OCI-LY1 (cell line): ENCODE measurements at regions not wholly inside any gene's neighbourhood (a gene's known extent, or its start where the extent isn't known, plus 50 kb on each side); places are given as distances from the start of the nearest gene placed in this dataset.

Source experiments
- H2AFZ ChIP-seq: fragments of 200-600 bp; sonication (generic), shearing (Covaris generic); 2 replicates; pipeline ENCODE4 v1.6.0; 2014; ENCODE audit warnings: antibody characterized with exemption, mild to moderate bottlenecking, low read length
- H3F3A ChIP-seq: fragments of 200-600 bp; sonication (generic), shearing (Covaris generic); 2 replicates; pipeline ENCODE4 v1.6.0; 2014; ENCODE audit warnings: mild to moderate bottlenecking, antibody characterized with exemption, low read length, moderate library complexity; ENCODE audit not compliant: insufficient read depth
- H3K27ac ChIP-seq: fragments of 200-600 bp; sonication (generic); 2 replicates; pipeline ENCODE4 v1.5.1; 2014; ENCODE audit warnings: low read length, mixed run types, mild to moderate bottlenecking, low read depth; ENCODE audit not compliant: poor library complexity, severe bottlenecking
- H3K27me3 ChIP-seq: fragments of 200-600 bp; sonication (generic); 2 replicates; pipeline ENCODE4 v1.6.0; 2014; ENCODE audit warnings: antibody characterized with exemption, mild to moderate bottlenecking, low read length, moderate library complexity; ENCODE audit not compliant: insufficient read depth
- H3K36me3 ChIP-seq: fragments of 200-600 bp; sonication (generic); 2 replicates; pipeline ENCODE4 v1.6.1; 2014; ENCODE audit warnings: mild to moderate bottlenecking, antibody characterized with exemption, low read length, moderate library complexity, mixed read lengths; ENCODE audit not compliant: insufficient read depth
- H3K4me1 ChIP-seq: fragments of 200-600 bp; sonication (generic); 2 replicates; pipeline ENCODE4 v1.5.1; 2014; ENCODE audit warnings: mild to moderate bottlenecking, low read length, moderate library complexity; ENCODE audit not compliant: insufficient read depth, severe bottlenecking
- H3K4me2 ChIP-seq: fragments of 200-600 bp; sonication (generic), shearing (Covaris generic); 2 replicates; pipeline ENCODE4 v1.6.1; 2014; ENCODE audit warnings: low read length
- H3K4me3 ChIP-seq: fragments of 200-600 bp; sonication (generic); 2 replicates; pipeline ENCODE4 v1.5.1; 2014; ENCODE audit warnings: low read length, low read depth, mild to moderate bottlenecking, mixed read lengths; ENCODE audit not compliant: poor library complexity, severe bottlenecking
- H3K79me2 ChIP-seq: fragments of 200-600 bp; shearing (Covaris generic); 2 replicates; pipeline ENCODE4 v1.6.1; 2016; ENCODE audit warnings: mixed run types, low read length, mixed read lengths; ENCODE audit not compliant: insufficient read depth
- H3K9ac ChIP-seq: fragments of 200-600 bp; sonication (generic), shearing (Covaris generic); 2 replicates; pipeline ENCODE4 v1.6.1; 2014; ENCODE audit warnings: mild to moderate bottlenecking, low read length, mixed read lengths
- H3K9me2 ChIP-seq: fragments of 200-600 bp; sonication (generic), shearing (Covaris generic); 2 replicates; pipeline ENCODE4 v1.6.1; 2014; ENCODE audit warnings: low read depth, mild to moderate bottlenecking, low read length, mixed read lengths
- H3K9me3 ChIP-seq: fragments of 200-600 bp; shearing (Covaris generic); 2 replicates; pipeline ENCODE4 v1.6.1; 2014; ENCODE audit warnings: low read length, mixed read lengths
- H4K20me1 ChIP-seq: fragments of 200-600 bp; sonication (generic), shearing (Covaris generic); 2 replicates; pipeline ENCODE4 v1.6.0; 2016; ENCODE audit warnings: mild to moderate bottlenecking, low read length; ENCODE audit not compliant: insufficient read depth
- EZH2 ChIP-seq: fragments of 200-600 bp; sonication (generic), shearing (Covaris generic); IDR thresholded peaks from 2 replicates; pipeline ENCODE4 v1.8.0; 2017; ENCODE audit warnings: borderline replicate concordance, mixed run types, mild to moderate bottlenecking, antibody characterized with exemption, low read length, moderate library complexity, mixed read lengths
- TF ChIP-seq, protein P1 (sequence below): fragments of 200-600 bp; sonication (generic), shearing (Covaris generic); IDR thresholded peaks from 2 replicates; pipeline ENCODE4 v1.5.1; 2017; ENCODE audit warnings: mild to moderate bottlenecking, antibody characterized with exemption, low read length, moderate library complexity, mixed read lengths

DNA sequence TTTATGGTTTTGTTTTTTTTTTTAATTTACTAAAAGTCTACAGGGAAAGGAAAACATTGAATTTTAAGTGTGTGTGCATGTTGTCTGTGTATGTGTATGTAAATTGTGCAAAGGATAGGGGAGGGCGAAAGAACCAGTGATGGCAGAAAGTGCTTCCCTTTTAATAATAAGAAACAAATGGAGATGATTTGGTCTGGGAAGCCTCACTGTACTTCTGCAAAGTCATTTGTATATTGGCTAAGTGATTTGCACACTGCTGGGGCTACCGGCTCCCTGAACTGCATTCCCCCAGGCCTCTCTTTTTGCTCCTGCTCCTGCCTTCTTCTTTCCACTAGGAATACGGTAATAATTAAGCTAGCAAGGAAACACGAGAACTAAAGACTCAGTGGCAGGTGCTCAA lies 101.2 kb downstream of the CD47 start:
- Histone ChIP-seq H3K4me3 (no peak overlapping the region), H3K9me3 (no peaks in the 10 kb centered on the region), H2AFZ (no peak overlapping the region), H3K9me2 (no peaks in the 10 kb centered on the region), H3K4me2 (no peak overlapping the region), H3K27me3 (no peaks in the 10 kb centered on the region; the same call in 1 of the 2 replicates), H3K36me3 (no peaks in the 10 kb centered on the region), H3K79me2 (no peaks in the 10 kb centered on the region), H3K27ac (no peak overlapping the region), H4K20me1 (no peaks in the 10 kb centered on the region), H3K9ac (no peak overlapping the region), H3K4me1 (no peaks in the 10 kb centered on the region), H3F3A (no peaks in the 10 kb centered on the region)
- TF ChIP-seq, protein P1, sequence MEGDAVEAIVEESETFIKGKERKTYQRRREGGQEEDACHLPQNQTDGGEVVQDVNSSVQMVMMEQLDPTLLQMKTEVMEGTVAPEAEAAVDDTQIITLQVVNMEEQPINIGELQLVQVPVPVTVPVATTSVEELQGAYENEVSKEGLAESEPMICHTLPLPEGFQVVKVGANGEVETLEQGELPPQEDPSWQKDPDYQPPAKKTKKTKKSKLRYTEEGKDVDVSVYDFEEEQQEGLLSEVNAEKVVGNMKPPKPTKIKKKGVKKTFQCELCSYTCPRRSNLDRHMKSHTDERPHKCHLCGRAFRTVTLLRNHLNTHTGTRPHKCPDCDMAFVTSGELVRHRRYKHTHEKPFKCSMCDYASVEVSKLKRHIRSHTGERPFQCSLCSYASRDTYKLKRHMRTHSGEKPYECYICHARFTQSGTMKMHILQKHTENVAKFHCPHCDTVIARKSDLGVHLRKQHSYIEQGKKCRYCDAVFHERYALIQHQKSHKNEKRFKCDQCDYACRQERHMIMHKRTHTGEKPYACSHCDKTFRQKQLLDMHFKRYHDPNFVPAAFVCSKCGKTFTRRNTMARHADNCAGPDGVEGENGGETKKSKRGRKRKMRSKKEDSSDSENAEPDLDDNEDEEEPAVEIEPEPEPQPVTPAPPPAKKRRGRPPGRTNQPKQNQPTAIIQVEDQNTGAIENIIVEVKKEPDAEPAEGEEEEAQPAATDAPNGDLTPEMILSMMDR = no peak
- TF ChIP-seq EZH2 = no peak

DNA sequence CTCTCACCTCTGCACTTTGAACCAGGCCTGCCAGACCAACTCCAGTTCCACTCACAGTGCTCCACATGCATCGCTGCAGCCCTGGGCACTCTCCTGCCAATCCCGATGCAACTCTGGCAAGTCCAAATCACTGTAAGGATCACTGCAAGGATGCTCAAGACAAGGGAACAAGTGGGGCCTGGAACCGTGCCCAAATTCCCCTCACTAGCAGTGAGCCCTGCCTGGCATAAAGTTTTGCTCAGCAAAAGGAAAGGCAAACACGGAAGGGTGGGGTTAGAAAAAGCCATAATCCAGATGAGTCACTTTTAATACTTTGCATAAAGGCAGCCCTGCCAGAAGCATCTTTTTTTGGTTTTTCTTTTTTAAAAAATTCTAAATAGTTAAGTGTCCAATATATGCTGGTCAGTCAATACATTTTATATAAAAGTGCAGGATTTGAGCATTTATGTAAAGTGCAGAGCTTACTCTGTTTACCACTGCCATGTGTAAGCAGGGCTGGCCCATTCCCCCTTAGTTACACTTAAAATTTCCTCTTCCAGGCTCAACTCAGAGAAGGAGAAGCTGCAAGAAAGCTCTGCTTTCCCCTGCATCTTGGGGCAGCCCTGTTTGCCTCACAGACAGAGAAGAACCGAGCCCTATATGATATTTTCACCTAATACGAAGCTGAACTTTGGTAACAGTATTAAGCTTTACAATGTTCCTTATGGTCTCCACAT lies 102.2 kb downstream of the CD47 start:
- Histone ChIP-seq H3K4me2 (no peak overlapping the region), H3K9me3 (no peaks in the 10 kb centered on the region)

DNA sequence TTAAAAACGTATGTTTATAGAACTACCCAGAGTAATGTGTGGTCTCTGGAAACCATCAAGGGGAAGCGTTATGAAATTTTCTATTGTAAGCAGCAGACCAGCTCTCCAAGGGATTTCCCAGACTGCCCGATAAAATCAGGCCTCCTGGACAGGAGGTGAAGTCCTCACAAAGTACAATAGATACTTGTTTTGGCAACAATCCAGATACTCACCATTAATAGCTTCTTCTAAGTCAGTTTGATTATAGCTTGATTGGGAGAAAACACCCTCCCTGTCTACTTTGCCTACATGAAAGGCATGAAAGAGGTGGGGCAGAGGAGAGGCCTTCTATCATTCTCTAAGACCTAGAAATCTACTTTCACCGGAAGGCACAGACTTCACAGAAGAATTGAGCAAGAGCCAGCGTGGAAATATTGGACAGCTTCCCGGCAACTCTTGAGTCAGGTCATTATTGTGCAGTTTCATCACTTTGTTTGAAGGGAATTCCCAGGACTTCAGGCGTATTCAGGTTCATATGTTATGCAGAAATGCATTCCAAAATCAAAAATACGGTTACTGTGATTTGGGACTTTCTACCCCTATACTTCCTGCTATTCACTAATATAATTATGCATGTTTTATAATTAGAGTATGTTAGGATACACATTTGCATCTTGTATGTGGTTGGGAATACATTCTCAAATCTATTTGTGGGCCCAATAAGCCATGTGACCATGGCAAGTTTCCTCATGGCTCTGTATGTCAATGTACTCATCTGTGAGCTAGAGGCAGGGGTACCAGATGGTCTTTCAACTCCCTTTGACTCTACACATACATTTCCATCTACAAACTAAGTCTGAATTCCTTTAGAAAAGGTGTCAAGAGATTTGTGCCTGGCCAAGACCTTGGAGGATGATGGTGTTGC lies 103.5 kb downstream of the CD47 start:
- no peaks in the 10 kb centered on the region for H3K27me3 ChIP-seq
- H3K4me3 ChIP-seq = no peak overlapping the region
- H3K27ac ChIP-seq = no peak overlapping the region

More for the DNA sequence above, 102.2 kb downstream of the CD47 start:
- Histone ChIP-seq H3K4me1 (no peaks in the 10 kb centered on the region), H3K27ac (no peak overlapping the region), H3K9ac (no peak overlapping the region), H3K9me2 (no peaks in the 10 kb centered on the region), H3F3A (no peaks in the 10 kb centered on the region), H3K27me3 (no peaks in the 10 kb centered on the region; the same call in 1 of the 2 replicates), H4K20me1 (no peaks in the 10 kb centered on the region), H3K79me2 (no peaks in the 10 kb centered on the region), H3K36me3 (no peaks in the 10 kb centered on the region), H2AFZ (no peak overlapping the region), H3K4me3 (no peak overlapping the region)
- TF ChIP-seq, protein P1 = no peak
- no peak for TF ChIP-seq EZH2

More for the DNA sequence above, 103.5 kb downstream of the CD47 start:
- no peak overlapping the region for H2AFZ ChIP-seq
- H3K4me1 ChIP-seq = no peaks in the 10 kb centered on the region
- H3K9ac ChIP-seq = no peak overlapping the region
- H3F3A ChIP-seq = no peaks in the 10 kb centered on the region
- H3K36me3 ChIP-seq = no peaks in the 10 kb centered on the region
- no peak overlapping the region for H3K4me2 ChIP-seq
- H4K20me1 ChIP-seq = no peaks in the 10 kb centered on the region
- TF ChIP-seq, protein P1 = no peak
- TF ChIP-seq EZH2 = no peak
- H3K9me2 ChIP-seq = no peaks in the 10 kb centered on the region
- H3K9me3 ChIP-seq = no peaks in the 10 kb centered on the region
- no peaks in the 10 kb centered on the region for H3K79me2 ChIP-seq
